Endothelial cell of umbilical vein (primary cell): ENCODE measurements at regions not wholly inside any gene's neighbourhood (a gene's known extent, or its start where the extent isn't known, plus 50 kb on each side); places are given as distances from the start of the nearest gene placed in this dataset.

ENCODE experiments used
- BruUV-seq: library from RNA; stranded (reverse); fragments of 400-500 nt; replicated peaks from 2 replicates; lab custom pipeline; 2021; lab: Mats Ljungman, UMichigan
- CTCF ChIA-PET: fragments of 300-600, 350-600 bp; sonication (Branson Sonifier 250); formaldehyde crosslinking; loops from one replicate; lab custom pipeline; 2021; ENCODE audit warnings: antibody characterized with exemption, inconsistent platforms; lab: Charles Lee
- POLR2A ChIA-PET: fragments of 300-600, 350-600 bp; sonication (Branson Sonifier 250); formaldehyde crosslinking; loops from one replicate; lab custom pipeline; 2021; ENCODE audit warnings: antibody characterized with exemption, inconsistent platforms; lab: Charles Lee
- DNase-seq: peaks from one replicate; pipeline ENCODE4 v3.0.0-alpha.2; 2011; ENCODE audit warnings: low read depth, low spot score
- FAIRE-seq: peaks from 2 replicates; lab custom pipeline; 2011; peaks lifted over from hg19 to GRCh38; lab: Jason Lieb, UNC
- H2AFZ ChIP-seq: 2 replicates; pipeline ENCODE4 v1.6.0; 2012; ENCODE audit warnings: low read depth, low read length, control low read depth, inconsistent platforms
- H3K27ac ChIP-seq: 2 replicates; pipeline ENCODE4 v1.5.1; 2011; ENCODE audit warnings: low read depth, mild to moderate bottlenecking, control low read depth, low read length, moderate library complexity; ENCODE audit not compliant: insufficient read depth
- H3K27me3 ChIP-seq, 2 experiments: 2 replicates each; pipeline versions ENCODE4 v1.6.0 to v1.6.1; 2011; ENCODE audit warnings: low read length in 2 of 2, mixed read lengths in 1 of 2; ENCODE audit not compliant: control insufficient read depth in 2 of 2, insufficient read depth in 2 of 2
- H3K36me3 ChIP-seq, 2 experiments: 2 replicates in 1 of 2; 3 replicates in 1 of 2; pipeline ENCODE4 v1.5.1; 2011; ENCODE audit warnings: low read length in 2 of 2, mild to moderate bottlenecking in 1 of 2, moderate library complexity in 1 of 2; ENCODE audit not compliant: control insufficient read depth in 2 of 2, insufficient read depth in 2 of 2; ENCODE audit errors: extremely low read depth in 1 of 2
- H3K4me1 ChIP-seq: 3 replicates; pipeline ENCODE4 v1.5.1; 2011; ENCODE audit warnings: mild to moderate bottlenecking, low read length; ENCODE audit not compliant: control insufficient read depth, insufficient read depth; ENCODE audit errors: extremely low read depth
- H3K4me2 ChIP-seq: 2 replicates; pipeline ENCODE4 v1.6.1; 2011; ENCODE audit warnings: low read length, control low read depth, mixed read lengths; ENCODE audit not compliant: insufficient read depth
- H3K4me3 ChIP-seq, 3 experiments: fragments of 200-600 bp in 1 of 3; sonication (generic), shearing (Covaris generic) in 1 of 3; replicated peaks in 1 of 3; 2 replicates each; pipeline ENCODE4 v1.5.1; 2011 to 2016; ENCODE audit warnings: control low read depth in 3 of 3, low read length in 3 of 3, mild to moderate bottlenecking in 2 of 3, inconsistent platforms in 1 of 3, low read depth in 1 of 3, moderate library complexity in 1 of 3; ENCODE audit not compliant: insufficient read depth in 1 of 3
- H3K79me2 ChIP-seq: 2 replicates; pipeline ENCODE4 v1.6.0; 2012; ENCODE audit warnings: low read length, inconsistent platforms; ENCODE audit not compliant: control insufficient read depth, insufficient read depth
- H3K9ac ChIP-seq: replicated peaks from 2 replicates; pipeline ENCODE3; 2011; ENCODE audit warnings: low read length, control low read depth; ENCODE audit not compliant: insufficient read depth; ENCODE audit errors: extremely low read depth
- H3K9me1 ChIP-seq: replicated peaks from 3 replicates; pipeline ENCODE4 v1.6.0; 2011; ENCODE audit warnings: mild to moderate bottlenecking, low read length; ENCODE audit not compliant: control insufficient read depth, insufficient read depth; ENCODE audit errors: extremely low read depth
- H3K9me3 ChIP-seq: replicated peaks from 2 replicates; pipeline ENCODE4 v1.5.1; 2012; ENCODE audit warnings: low read length, inconsistent platforms; ENCODE audit not compliant: control insufficient read depth, insufficient read depth
- H4K20me1 ChIP-seq: replicated peaks from 2 replicates; pipeline ENCODE3; 2011; ENCODE audit warnings: mild to moderate bottlenecking, low read length; ENCODE audit not compliant: control insufficient read depth, insufficient read depth; ENCODE audit errors: extremely low read depth
- CTCF ChIP-seq, 2 donors: IDR thresholded peaks; 1 replicate in 1 of 2; 2 replicates in 1 of 2; pipeline ENCODE4 v1.5.1; 2011; ENCODE audit warnings: low read length in 2 of 2, mild to moderate bottlenecking in 2 of 2, moderate library complexity in 2 of 2, control low read depth in 1 of 2, inconsistent platforms in 1 of 2, low read depth in 1 of 2; ENCODE audit not compliant: insufficient read depth in 1 of 2; ENCODE audit errors: extremely low read depth in 1 of 2
- EZH2 ChIP-seq: IDR thresholded peaks from 2 replicates; pipeline ENCODE4 v1.6.1; 2012; ENCODE audit warnings: borderline replicate concordance, low read depth, mild to moderate bottlenecking, moderate library complexity, low read length, inconsistent platforms; ENCODE audit not compliant: severe bottlenecking
- FOS ChIP-seq: IDR thresholded peaks from 2 replicates; pipeline ENCODE4 v1.6.1; 2011; ENCODE audit warnings: mild to moderate bottlenecking, low read length, moderate library complexity, borderline replicate concordance; ENCODE audit not compliant: insufficient read depth
- GATA2 ChIP-seq: IDR thresholded peaks from 2 replicates; pipeline ENCODE4 v1.7.0; 2011; ENCODE audit warnings: low read depth, mild to moderate bottlenecking, moderate library complexity, mixed read lengths, low read length; ENCODE audit not compliant: insufficient read length, insufficient read depth
- JUN ChIP-seq: IDR thresholded peaks from 2 replicates; pipeline ENCODE4 v1.6.1; 2011; ENCODE audit warnings: borderline replicate concordance, low read depth; ENCODE audit not compliant: insufficient read length, insufficient read depth
- MAX ChIP-seq: IDR thresholded peaks from 2 replicates; pipeline ENCODE4 v1.6.1; 2011; ENCODE audit not compliant: insufficient read depth, insufficient read length
- MYC ChIP-seq: IDR thresholded peaks from one replicate; pipeline ENCODE4 v1.6.1; 2011; ENCODE audit warnings: mild to moderate bottlenecking, low read depth, low read length
- POLR2A ChIP-seq: IDR thresholded peaks from 2 replicates; pipeline ENCODE4 v1.6.1; 2012; ENCODE audit warnings: low read depth, mild to moderate bottlenecking, control low read depth, low read length
- POLR2AphosphoS5 ChIP-seq: IDR thresholded peaks from 2 replicates; pipeline ENCODE4 v1.6.1; 2012; ENCODE audit warnings: low read depth, mild to moderate bottlenecking, control low read depth, low read length, moderate library complexity; ENCODE audit not compliant: insufficient read depth
- dilution Hi-C: fragments of 300-500 bp; cut with MboI; formaldehyde crosslinking; loops from one replicate; pipeline ENCODE4 v1.15.0; 2019; ENCODE audit warnings: low sequenced_read_pairs; ENCODE audit not compliant: extremely low pct_ligation_motif_present
- intact Hi-C: fragments of 100-400 bp; cut with micrococcal nuclease; formaldehyde crosslinking; loops from one replicate; pipeline ENCODE4 v1.10.0; 2022

GRCh38 chr9:107409581-107410389 lies 79.8 kb downstream of the KLF4 start:
- H3K9ac ChIP-seq, result no peak overlapping the region
- H2AFZ ChIP-seq, result no peak overlapping the region
- no peaks in the 10 kb centered on the region for H3K9me3 ChIP-seq
- intact Hi-C loops, result no loop called here
- H3K4me2 ChIP-seq, result no peak overlapping the region
- no peaks in the 10 kb centered on the region for H3K27me3 ChIP-seq
- DNase-seq, result no peak
- no peaks in the 10 kb centered on the region for H3K36me3 ChIP-seq
- no peak overlapping the region for H3K4me3 ChIP-seq
- no peak overlapping the region for H3K27ac ChIP-seq
- dilution Hi-C loops, result no loop called here
- CTCF ChIA-PET, result no interaction called here
- H4K20me1 ChIP-seq, result no peaks in the 10 kb centered on the region
- no peaks in the 10 kb centered on the region for H3K79me2 ChIP-seq
- BruUV-seq, result no TSS peak
- no peaks in the 10 kb centered on the region for H3K4me1 ChIP-seq
- FAIRE-seq, result no peak
- POLR2A ChIA-PET, result no interaction called here
- H3K9me1 ChIP-seq, result no peaks in the 10 kb centered on the region
- TF ChIP-seq POLR2A, result no peak
- no peak for TF ChIP-seq POLR2AphosphoS5
- TF ChIP-seq FOS, result no peak
- TF ChIP-seq GATA2, result no peak
- no peak for TF ChIP-seq CTCF (IDR thresholded peaks at IDR 0.05; ENCODE audit: extremely low read depth in 1 of 2, insufficient read depth in 1 of 2, low read depth in 1 of 2, low read length in 2 of 2)
- TF ChIP-seq MAX, result no peak
- TF ChIP-seq MYC, result no peak
- TF ChIP-seq JUN, result no peak
- no peak for TF ChIP-seq EZH2
